K562 (cell line): ENCODE measurements at regions not wholly inside any gene's neighbourhood (a gene's known extent, or its start where the extent isn't known, plus 50 kb on each side); places are given as distances from the start of the nearest gene placed in this dataset.

Experiments used
- ATAC-seq: fragments of 200-7000 bp; cut with Tn5 transposase; 3 replicates; pipeline ENCODE4 v1.9.1; 2020; ENCODE audit warnings: moderate library complexity
- BruUV-seq: library from RNA; stranded (reverse); fragments of 400-500 nt; replicated peaks from 2 replicates; lab custom pipeline; 2021; lab: Mats Ljungman, UMichigan
- CTCF ChIA-PET: fragments of 300-600 bp; formaldehyde crosslinking; extraction: SDS; loops from one replicate; lab custom pipeline; 2021; ENCODE audit warnings: low intra/inter-chr PET ratio; lab: Yijun Ruan, JAX
- POLR2A ChIA-PET: fragments of 300-600, 350-650 bp; sonication (Branson Sonifier 250); formaldehyde crosslinking; extraction: SDS; loops from one replicate; lab custom pipeline; 2021; ENCODE audit warnings: antibody characterized with exemption, inconsistent platforms; lab: Yijun Ruan, JAX
- DNase-seq, 4 experiments: peaks; one replicate each; pipeline versions ENCODE4 v3.0.0 to v3.0.0-alpha.2; 2011 to 2018; ENCODE audit warnings: low spot score in 3 of 4, mixed read lengths in 3 of 4; ENCODE audit errors: extremely low read depth in 1 of 4
- FAIRE-seq: peaks from 2 replicates; lab custom pipeline; 2011; peaks lifted over from hg19 to GRCh38; lab: Jason Lieb, UNC
- H2AFZ ChIP-seq: 2 replicates; pipeline ENCODE4 v1.6.0; 2011; ENCODE audit warnings: low read depth, low read length, control low read depth, inconsistent platforms
- H3K27ac ChIP-seq: fragments of 200-600 bp; 3 replicates; pipeline ENCODE4 v1.8.0; 2011; ENCODE audit warnings: low read depth, mild to moderate bottlenecking, control low read depth, inconsistent platforms, low read length, moderate library complexity, mixed read lengths; ENCODE audit errors: extremely low read depth
- H3K27me3 ChIP-seq, 2 experiments: fragments of 300-600 bp in 1 of 2; 2 replicates in 1 of 2; 3 replicates in 1 of 2; pipeline versions ENCODE4 v1.6.0 to v1.8.0; 2011; ENCODE audit warnings: inconsistent platforms in 2 of 2, low read length in 2 of 2, mild to moderate bottlenecking in 1 of 2, mixed read lengths in 1 of 2, moderate library complexity in 1 of 2; ENCODE audit not compliant: control insufficient read depth in 2 of 2, insufficient read depth in 2 of 2
- H3K36me3 ChIP-seq: fragments of 300-600 bp; 3 replicates; pipeline ENCODE4 v1.8.0; 2011; ENCODE audit warnings: mild to moderate bottlenecking, low read length, inconsistent platforms; ENCODE audit not compliant: control insufficient read depth, insufficient read depth
- H3K4me1 ChIP-seq, 2 experiments: fragments of 200-600 bp in 1 of 2; replicated peaks in 1 of 2; 2 replicates in 1 of 2; 3 replicates in 1 of 2; pipeline versions ENCODE4 v1.5.1 to v1.8.0; 2011; ENCODE audit warnings: inconsistent platforms in 2 of 2, low read length in 2 of 2, mild to moderate bottlenecking in 1 of 2, mixed read lengths in 1 of 2, moderate library complexity in 1 of 2; ENCODE audit not compliant: control insufficient read depth in 2 of 2, insufficient read depth in 2 of 2
- H3K4me2 ChIP-seq: 2 replicates; pipeline ENCODE4 v1.6.1; 2011; ENCODE audit warnings: low read length, control low read depth, inconsistent platforms, mixed read lengths; ENCODE audit not compliant: insufficient read depth
- H3K4me3 ChIP-seq: fragments of 200-600 bp; sonication (generic), shearing (Covaris generic); 2 replicates; pipeline ENCODE4 v1.5.1; 2016; ENCODE audit warnings: control low read depth, inconsistent platforms
- H3K79me2 ChIP-seq: fragments of 200-600 bp; 3 replicates; pipeline ENCODE4 v1.8.0; 2011; ENCODE audit warnings: low read length, inconsistent platforms; ENCODE audit not compliant: control insufficient read depth, insufficient read depth
- H3K9ac ChIP-seq, 2 experiments: 2 replicates each; pipeline versions ENCODE4 v1.6.0 to v1.6.1; 2011; ENCODE audit warnings: low read depth in 2 of 2, low read length in 2 of 2, control low read depth in 1 of 2, inconsistent platforms in 1 of 2, mild to moderate bottlenecking in 1 of 2, mixed read lengths in 1 of 2; ENCODE audit not compliant: insufficient read depth in 1 of 2
- H3K9me1 ChIP-seq: one replicate; pipeline ENCODE4 v1.6.0; 2011; ENCODE audit warnings: inconsistent platforms, mild to moderate bottlenecking, low read length, moderate library complexity; ENCODE audit not compliant: control insufficient read depth, insufficient read depth
- H3K9me3 ChIP-seq: replicated peaks from 2 replicates; pipeline ENCODE4 v1.5.1; 2011; ENCODE audit warnings: low read depth, low read length, inconsistent platforms; ENCODE audit not compliant: control insufficient read depth, insufficient read depth
- H4K20me1 ChIP-seq: replicated peaks from 2 replicates; pipeline ENCODE4 v1.6.1; 2011; ENCODE audit warnings: low read length, inconsistent platforms, mixed read lengths; ENCODE audit not compliant: control insufficient read depth, insufficient read depth
- ARID1B ChIP-seq: fragments of 450-650 bp; IDR thresholded peaks from 2 replicates; pipeline ENCODE4 v1.6.1; 2016; ENCODE audit warnings: antibody characterized with exemption, mild to moderate bottlenecking, inconsistent platforms
- GTF2A2 ChIP-seq: IDR thresholded peaks from 2 replicates; pipeline ENCODE4 v1.6.1; 2016; ENCODE audit warnings: mild to moderate bottlenecking, missing genetic modification characterization, missing compliant biosample characterization
- HMG20A ChIP-seq: fragments of 450-650 bp; formaldehyde crosslinking; conservative IDR thresholded peaks from 2 replicates; pipeline ENCODE4 v1.4.0; 2020; ENCODE audit warnings: mild to moderate bottlenecking, mixed read lengths
- MAFF ChIP-seq: IDR thresholded peaks from 2 replicates; pipeline ENCODE4 v1.6.1; 2012; ENCODE audit warnings: low read length, improper control_type of control experiment
- MIER1 ChIP-seq: fragments of 450-650 bp; IDR thresholded peaks from 2 replicates; pipeline ENCODE4 v1.6.1; 2016; ENCODE audit warnings: antibody characterized with exemption, mild to moderate bottlenecking, low read depth
- MTA1 ChIP-seq: fragments of 450-650 bp; IDR thresholded peaks from 2 replicates; pipeline ENCODE4 v1.6.1; 2017; ENCODE audit warnings: borderline replicate concordance
- NFXL1 ChIP-seq: fragments of 450-650 bp; formaldehyde crosslinking; IDR thresholded peaks from 2 replicates; pipeline ENCODE4 v1.4.0; 2021; ENCODE audit warnings: mild to moderate bottlenecking
- PTTG1 ChIP-seq: fragments of 450-650 bp; IDR thresholded peaks from 2 replicates; pipeline ENCODE4 v1.6.1; 2016; ENCODE audit warnings: low read depth, mild to moderate bottlenecking, missing genetic modification characterization, missing compliant biosample characterization
- SIX5 ChIP-seq, 2 experiments: IDR thresholded peaks; 2 replicates each; pipeline ENCODE4 v1.6.1; 2011; ENCODE audit warnings: low read length in 2 of 2, borderline replicate concordance in 1 of 2, low read depth in 1 of 2, mild to moderate bottlenecking in 1 of 2, moderate library complexity in 1 of 2; ENCODE audit not compliant: insufficient read depth in 1 of 2
- TEAD4 ChIP-seq, 2 experiments: sonication (generic) in 1 of 2; formaldehyde crosslinking in 1 of 2; IDR thresholded peaks; 2 replicates each; pipeline versions ENCODE4 v1.6.1 to v1.8.0; 2012 to 2022; ENCODE audit warnings: borderline replicate concordance in 1 of 2, inconsistent platforms in 1 of 2, low read length in 1 of 2, mild to moderate bottlenecking in 1 of 2, missing genetic modification reagents in 1 of 2
- TFAP4 ChIP-seq: sonication (generic); formaldehyde crosslinking; IDR thresholded peaks from 2 replicates; pipeline ENCODE4 v1.8.0; 2022; ENCODE audit warnings: missing genetic modification reagents, mild to moderate bottlenecking, moderate library complexity, borderline replicate concordance
- TRIM24 ChIP-seq, 2 experiments: fragments of 450-650 bp; IDR thresholded peaks; 2 replicates each; pipeline ENCODE4 v1.6.1; 2016
- ZNF124 ChIP-seq: sonication (generic); formaldehyde crosslinking; IDR thresholded peaks from 2 replicates; pipeline ENCODE4 v1.8.1; 2022; ENCODE audit warnings: missing genetic modification reagents
- ZNF133 ChIP-seq: fragments of 250-450 bp; sonication (Bioruptor Pico); IDR thresholded peaks from 2 replicates; pipeline ENCODE4 v1.4.0; 2020; ENCODE audit warnings: mild to moderate bottlenecking
- ZNF143 ChIP-seq: sonication (generic); formaldehyde crosslinking; IDR thresholded peaks from 2 replicates; pipeline ENCODE4 v1.9.0; 2022; ENCODE audit warnings: mild to moderate bottlenecking, missing genetic modification reagents
- ZNF75A ChIP-seq: fragments of 450-650 bp; formaldehyde crosslinking; IDR thresholded peaks from 2 replicates; pipeline ENCODE4 v1.4.0; 2020; ENCODE audit warnings: mild to moderate bottlenecking
- WGBS: fragments of 100-300 bp; shearing (Covaris generic); methylation state at CpG from one replicate; pipeline ENCODE4 v1.1.6; 2016; ENCODE audit warnings: low coverage, mixed read lengths; ENCODE audit not compliant: insufficient coverage; ENCODE audit errors: missing lambda C conversion rate; 5-methylcytosine and 5-hydroxymethylcytosine counted together
- in situ Hi-C: fragments of 300-500 bp; cut with MboI; formaldehyde crosslinking; loops from 4 replicates; pipeline ENCODE4 v1.15.0; 2018; ENCODE audit warnings: inconsistent platforms, mixed read lengths
- intact Hi-C: fragments of 100-400 bp; cut with micrococcal nuclease; formaldehyde crosslinking; loops from 2 replicates; pipeline ENCODE4 v1.14.2; 2022
- TF ChIP-seq, protein P1 (sequence below), 3 experiments: IDR thresholded peaks in 2 of 3; conservative IDR thresholded peaks in 1 of 3; 2 replicates each; pipeline ENCODE4 v1.5.1; 2011 to 2012; ENCODE audit warnings: low read length in 3 of 3, mild to moderate bottlenecking in 3 of 3, control low read depth in 2 of 3, improper control_type of control experiment in 1 of 3, inconsistent platforms in 1 of 3, low read depth in 1 of 3, mixed read lengths in 1 of 3, moderate library complexity in 1 of 3; ENCODE audit not compliant: insufficient read depth in 2 of 3
- TF ChIP-seq, protein P2 (sequence below), 2 experiments: fragments of 450-650 bp; IDR thresholded peaks; 2 replicates each; pipeline ENCODE4 v1.6.1; 2016

DNA sequence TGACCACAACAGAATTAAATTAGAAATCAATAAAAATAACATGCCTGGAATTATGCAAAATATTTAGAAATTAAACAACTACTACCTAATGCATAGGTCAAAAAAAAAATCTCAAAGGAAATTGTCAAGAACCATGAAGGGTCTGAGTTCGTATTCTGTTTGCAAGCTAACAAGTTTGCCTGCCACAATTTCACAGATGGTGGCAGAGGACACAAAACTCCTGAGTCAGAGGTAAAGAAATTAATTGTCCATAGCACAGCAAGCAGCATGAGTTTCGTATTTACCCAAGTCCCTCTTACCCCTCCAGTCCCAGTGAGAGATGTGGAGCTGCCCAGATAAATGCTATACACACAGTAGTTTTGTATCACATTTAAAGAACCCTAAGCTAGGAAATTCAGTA lies 675.9 kb downstream of the UQCRFS1 start:
- Histone ChIP-seq H4K20me1 (no peaks in the 10 kb centered on the region), H3K79me2 (peaks cover 93% of the 10 kb centered on the region), H2AFZ (no peak overlapping the region), H3K4me1 (peaks cover 0 to 3% of the 10 kb centered on the region in 2 experiments; a peak in 1 of 5 replicates), H3K4me2 (peak overlapping the region; percentile 78), H3K9me3 (no peaks in the 10 kb centered on the region), H3K9me1 (no peaks in the 10 kb centered on the region), H3K27me3 (no peaks in the 10 kb centered on the region), H3K27ac (peak overlapping the region; percentile 88), H3K4me3 (peak overlapping the region; percentile 17), H3K9ac (peak overlapping the region; percentile 36 to 71; a peak in 3 of 4 replicates), H3K36me3 (no peaks in the 10 kb centered on the region; the same call in 1 of the 3 replicates)
- ChIA-PET CTCF (no interaction called here), POLR2A (interaction anchor here (0.7 to 1.4 kb wide), 6 partner anchors 12 to 120 kb away, joined by 3 to 7 read pairs (median 4); no protein-coding TSS in a partner anchor)
- no TSS peak for BruUV-seq
- in situ Hi-C loops (no loop called here), intact Hi-C loops (no loop called here)
- FAIRE-seq = peak; percentile 77
- peak in 1 of 4 experiments; percentile 68 for DNase-seq
- 0% methylated on average over 2 of the region's 2 CpGs for WGBS
- ATAC-seq = peak; percentile 21
- no peak for TF ChIP-seq ZNF143 (CRISPR knock-in tag)
- no peak for TF ChIP-seq ZNF124 (CRISPR knock-in tag)
- TF ChIP-seq NFXL1 (CRISPR knock-in tag) = no peak
- no peak for TF ChIP-seq TEAD4 (IDR thresholded peaks at IDR 0.05; ENCODE audit: low read length)
- no peak for TF ChIP-seq TEAD4 (CRISPR knock-in tag; IDR thresholded peaks at IDR 0.05; ENCODE audit: borderline replicate concordance)
- no peak for TF ChIP-seq PTTG1 (tag)
- 0 out of 4 replicates have a peak, but pooled peaks of 1 of the 2 experiments have one; percentile 7 for TF ChIP-seq TRIM24 (IDR thresholded peaks at IDR 0.05)
- TF ChIP-seq MIER1 = no peak
- no peak for TF ChIP-seq SIX5 (IDR thresholded peaks at IDR 0.05; ENCODE audit: borderline replicate concordance in 1 of 2, insufficient read depth in 1 of 2, low read depth in 1 of 2, low read length in 2 of 2)
- 0 out of 2 replicates have a peak, but pooled peaks have one; percentile 41 for TF ChIP-seq MAFF
- TF ChIP-seq, protein P1, sequence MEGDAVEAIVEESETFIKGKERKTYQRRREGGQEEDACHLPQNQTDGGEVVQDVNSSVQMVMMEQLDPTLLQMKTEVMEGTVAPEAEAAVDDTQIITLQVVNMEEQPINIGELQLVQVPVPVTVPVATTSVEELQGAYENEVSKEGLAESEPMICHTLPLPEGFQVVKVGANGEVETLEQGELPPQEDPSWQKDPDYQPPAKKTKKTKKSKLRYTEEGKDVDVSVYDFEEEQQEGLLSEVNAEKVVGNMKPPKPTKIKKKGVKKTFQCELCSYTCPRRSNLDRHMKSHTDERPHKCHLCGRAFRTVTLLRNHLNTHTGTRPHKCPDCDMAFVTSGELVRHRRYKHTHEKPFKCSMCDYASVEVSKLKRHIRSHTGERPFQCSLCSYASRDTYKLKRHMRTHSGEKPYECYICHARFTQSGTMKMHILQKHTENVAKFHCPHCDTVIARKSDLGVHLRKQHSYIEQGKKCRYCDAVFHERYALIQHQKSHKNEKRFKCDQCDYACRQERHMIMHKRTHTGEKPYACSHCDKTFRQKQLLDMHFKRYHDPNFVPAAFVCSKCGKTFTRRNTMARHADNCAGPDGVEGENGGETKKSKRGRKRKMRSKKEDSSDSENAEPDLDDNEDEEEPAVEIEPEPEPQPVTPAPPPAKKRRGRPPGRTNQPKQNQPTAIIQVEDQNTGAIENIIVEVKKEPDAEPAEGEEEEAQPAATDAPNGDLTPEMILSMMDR (IDR thresholded peaks at IDR 0.05 in 2 of 3, conservative IDR thresholded peaks at IDR 0.05 in 1 of 3; ENCODE audit: insufficient read depth in 2 of 3, low read depth in 1 of 3, low read length in 3 of 3) = no peak
- TF ChIP-seq ZNF75A (CRISPR knock-in tag) = no peak
- TF ChIP-seq GTF2A2 (tag) = no peak
- TF ChIP-seq HMG20A (CRISPR knock-in tag) = no peak
- TF ChIP-seq, protein P2, sequence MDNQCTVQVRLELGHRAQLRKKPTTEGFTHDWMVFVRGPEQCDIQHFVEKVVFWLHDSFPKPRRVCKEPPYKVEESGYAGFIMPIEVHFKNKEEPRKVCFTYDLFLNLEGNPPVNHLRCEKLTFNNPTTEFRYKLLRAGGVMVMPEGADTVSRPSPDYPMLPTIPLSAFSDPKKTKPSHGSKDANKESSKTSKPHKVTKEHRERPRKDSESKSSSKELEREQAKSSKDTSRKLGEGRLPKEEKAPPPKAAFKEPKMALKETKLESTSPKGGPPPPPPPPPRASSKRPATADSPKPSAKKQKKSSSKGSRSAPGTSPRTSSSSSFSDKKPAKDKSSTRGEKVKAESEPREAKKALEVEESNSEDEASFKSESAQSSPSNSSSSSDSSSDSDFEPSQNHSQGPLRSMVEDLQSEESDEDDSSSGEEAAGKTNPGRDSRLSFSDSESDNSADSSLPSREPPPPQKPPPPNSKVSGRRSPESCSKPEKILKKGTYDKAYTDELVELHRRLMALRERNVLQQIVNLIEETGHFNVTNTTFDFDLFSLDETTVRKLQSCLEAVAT (IDR thresholded peaks at IDR 0.05) = peak; percentile 93 to 97
- no peak for TF ChIP-seq TFAP4 (CRISPR knock-in tag)
- TF ChIP-seq ZNF133 (CRISPR knock-in tag) = no peak
- no peak for TF ChIP-seq MTA1
- TF ChIP-seq ARID1B = 0 out of 2 replicates have a peak, but pooled peaks have one; percentile 8
